Breast epithelium (tissue), 4 donors: ENCODE measurements at regions not wholly inside any gene's neighbourhood (a gene's known extent, or its start where the extent isn't known, plus 50 kb on each side); places are given as distances from the start of the nearest gene placed in this dataset.

ENCODE experiments used
- DNase-seq, 2 donors: peaks; one replicate each; pipeline ENCODE4 v3.0.0-alpha.2; 2019; ENCODE audit warnings: low spot score in 2 of 2
- H3K27ac ChIP-seq, 2 donors: fragments of 200-600 bp; sonication (generic) in 1 of 2; one replicate each; pipeline ENCODE4 v1.5.1; 2016 to 2019; ENCODE audit warnings: mild to moderate bottlenecking in 1 of 2
- H3K27me3 ChIP-seq, 2 donors: fragments of 200-600 bp; sonication (generic) in 1 of 2; one replicate each; pipeline versions ENCODE4 v1.5.1 to v1.6.0; 2017 to 2019; ENCODE audit warnings: control low read depth in 1 of 2, mild to moderate bottlenecking in 1 of 2
- H3K36me3 ChIP-seq: fragments of 200-600 bp; one replicate; pipeline ENCODE4 v1.5.1; 2019
- H3K4me1 ChIP-seq, 2 donors: fragments of 200-600 bp; sonication (generic); one replicate each; pipeline ENCODE4 v1.5.1; 2016 to 2019; ENCODE audit warnings: control low read depth in 1 of 2
- H3K4me3 ChIP-seq, 3 donors: fragments of 200-600 bp; sonication (generic); 1 replicate in 2 of 3; 2 replicates in 1 of 3; pipeline ENCODE4 v1.5.1; 2016 to 2019; ENCODE audit warnings: mild to moderate bottlenecking in 3 of 3, moderate library complexity in 2 of 3
- H3K9me3 ChIP-seq, 2 donors: fragments of 200-600 bp; sonication (generic) in 1 of 2; one replicate each; pipeline ENCODE4 v1.5.1; 2016 to 2019; ENCODE audit warnings: control low read depth in 1 of 2
- POLR2A ChIP-seq: fragments of 450-650 bp; IDR thresholded peaks from one replicate; pipeline ENCODE4 v1.6.1; 2016; ENCODE audit warnings: antibody characterized with exemption, mild to moderate bottlenecking, moderate library complexity
- POLR2AphosphoS5 ChIP-seq, 3 donors: sonication (generic); formaldehyde crosslinking; IDR thresholded peaks; one replicate each; pipeline ENCODE4 v1.6.1; 2017; ENCODE audit warnings: antibody characterized with exemption in 3 of 3
- intact Hi-C: fragments of 100-400 bp; cut with DNase I; formaldehyde crosslinking; loops from one replicate; pipeline ENCODE4 v1.15.1; 2023; ENCODE audit warnings: low total_unique reads
- TF ChIP-seq, protein P1 (sequence below), 3 donors: fragments of 450-650 bp; IDR thresholded peaks; one replicate each; pipeline ENCODE4 v1.5.1; 2016 to 2017; ENCODE audit warnings: antibody characterized with exemption in 3 of 3, mild to moderate bottlenecking in 3 of 3, moderate library complexity in 3 of 3

- Histone ChIP-seq H3K36me3 (no peaks in the 10 kb centered on the region), H3K4me3 (no peak overlapping the region), H3K27ac (no peak overlapping the region), H3K27me3 (no peaks in the 10 kb centered on the region), H3K4me1 (peaks cover 0 to 3% of the 10 kb centered on the region in 2 donors), H3K9me3 (no peaks in the 10 kb centered on the region)
- intact Hi-C loops, result no loop called here
- TF ChIP-seq POLR2A (no peak), POLR2AphosphoS5 (IDR thresholded peaks at IDR 0.05) (no peak)
- TF ChIP-seq, protein P1, sequence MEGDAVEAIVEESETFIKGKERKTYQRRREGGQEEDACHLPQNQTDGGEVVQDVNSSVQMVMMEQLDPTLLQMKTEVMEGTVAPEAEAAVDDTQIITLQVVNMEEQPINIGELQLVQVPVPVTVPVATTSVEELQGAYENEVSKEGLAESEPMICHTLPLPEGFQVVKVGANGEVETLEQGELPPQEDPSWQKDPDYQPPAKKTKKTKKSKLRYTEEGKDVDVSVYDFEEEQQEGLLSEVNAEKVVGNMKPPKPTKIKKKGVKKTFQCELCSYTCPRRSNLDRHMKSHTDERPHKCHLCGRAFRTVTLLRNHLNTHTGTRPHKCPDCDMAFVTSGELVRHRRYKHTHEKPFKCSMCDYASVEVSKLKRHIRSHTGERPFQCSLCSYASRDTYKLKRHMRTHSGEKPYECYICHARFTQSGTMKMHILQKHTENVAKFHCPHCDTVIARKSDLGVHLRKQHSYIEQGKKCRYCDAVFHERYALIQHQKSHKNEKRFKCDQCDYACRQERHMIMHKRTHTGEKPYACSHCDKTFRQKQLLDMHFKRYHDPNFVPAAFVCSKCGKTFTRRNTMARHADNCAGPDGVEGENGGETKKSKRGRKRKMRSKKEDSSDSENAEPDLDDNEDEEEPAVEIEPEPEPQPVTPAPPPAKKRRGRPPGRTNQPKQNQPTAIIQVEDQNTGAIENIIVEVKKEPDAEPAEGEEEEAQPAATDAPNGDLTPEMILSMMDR (IDR thresholded peaks at IDR 0.05), result no peak
- no peak for DNase-seq
These were observed 266.6 kb upstream of the ID2 start for GRCh38 chr2:8414946-8415879.

DNA sequence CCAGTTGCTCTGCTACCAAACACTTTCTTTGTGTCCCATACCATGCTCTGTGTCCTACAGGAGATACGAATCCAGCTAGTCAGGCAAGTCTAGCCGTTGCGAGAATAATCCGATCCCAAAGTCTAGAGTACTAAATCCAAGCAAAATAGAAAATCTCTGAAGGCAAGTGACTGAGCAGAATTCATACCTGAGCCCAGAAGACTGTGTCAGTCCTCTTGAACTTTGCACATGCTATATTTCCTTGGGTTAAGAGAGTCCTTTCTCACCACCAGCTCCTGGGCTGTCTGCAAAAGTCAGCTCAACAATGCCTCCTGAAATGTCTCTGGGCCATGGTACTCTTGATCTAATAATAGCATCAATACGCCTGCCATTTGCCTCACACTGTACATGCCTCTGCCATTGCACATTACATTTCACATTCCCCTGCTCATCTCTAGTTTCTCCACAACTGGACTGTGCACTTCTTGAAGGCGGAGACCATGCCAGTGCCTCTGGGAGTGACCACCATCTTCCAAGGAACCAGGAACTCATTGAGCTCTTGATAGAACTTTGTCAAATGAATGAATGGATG lies 265.8 kb upstream of the ID2 start:
- intact Hi-C loops, result no loop called here
- DNase-seq, result no peak

GRCh38 chr2:8416849-8417832 lies 264.7 kb upstream of the ID2 start:
- TF ChIP-seq POLR2AphosphoS5 (IDR thresholded peaks at IDR 0.05) (no peak), POLR2A (no peak)
- TF ChIP-seq, protein P1 (IDR thresholded peaks at IDR 0.05), result no peak
- intact Hi-C loops, result no loop called here
- Histone ChIP-seq H3K27ac (no peak overlapping the region), H3K4me3 (no peak overlapping the region), H3K9me3 (no peaks in the 10 kb centered on the region), H3K36me3 (no peaks in the 10 kb centered on the region), H3K4me1 (peaks cover 0 to 3% of the 10 kb centered on the region in 2 donors), H3K27me3 (no peaks in the 10 kb centered on the region)
- DNase-seq, result no peak

More for the DNA sequence above, 265.8 kb upstream of the ID2 start:
- Histone ChIP-seq H3K4me1 (peaks cover 0 to 3% of the 10 kb centered on the region in 2 donors), H3K27ac (no peak overlapping the region), H3K36me3 (no peaks in the 10 kb centered on the region), H3K9me3 (no peaks in the 10 kb centered on the region), H3K4me3 (no peak overlapping the region), H3K27me3 (no peaks in the 10 kb centered on the region)
- no peak for TF ChIP-seq POLR2A
- no peak for TF ChIP-seq POLR2AphosphoS5 (IDR thresholded peaks at IDR 0.05)
- TF ChIP-seq, protein P1 (IDR thresholded peaks at IDR 0.05), result no peak

- Histone ChIP-seq H3K9me3 (no peaks in the 10 kb centered on the region), H3K27ac (no peak overlapping the region), H3K4me1 (no peaks in the 10 kb centered on the region), H3K27me3 (no peaks in the 10 kb centered on the region), H3K36me3 (no peaks in the 10 kb centered on the region), H3K4me3 (no peak overlapping the region)
- DNase-seq, result no peak
- intact Hi-C loops, result no loop called here
- TF ChIP-seq, protein P1 (IDR thresholded peaks at IDR 0.05), result no peak
- no peak for TF ChIP-seq POLR2AphosphoS5 (IDR thresholded peaks at IDR 0.05)
- TF ChIP-seq POLR2A, result no peak
These were observed 263.1 kb upstream of the ID2 start for GRCh38 chr2:8418721-8419120.
